Smooth muscle cell (in vitro differentiated cells): ENCODE measurements at regions not wholly inside any gene's neighbourhood (a gene's known extent, or its start where the extent isn't known, plus 50 kb on each side); places are given as distances from the start of the nearest gene placed in this dataset.

Source experiments
- DNase-seq: peaks from one replicate; lab custom pipeline; 2025; ENCODE audit not compliant: unreplicated experiment; lab: John Stamatoyannopoulos, UW
- H2AFZ ChIP-seq: fragments of 200-600 bp; sonication (generic); 2 replicates; pipeline ENCODE4 v1.6.0; 2016; ENCODE audit warnings: antibody characterized with exemption, low read depth, mild to moderate bottlenecking
- H3F3A ChIP-seq: fragments of 200-600 bp; sonication (generic); 2 replicates; pipeline ENCODE4 v1.6.0; 2017; ENCODE audit warnings: antibody characterized with exemption, low read depth
- H3K27ac ChIP-seq: fragments of 200-600 bp; sonication (generic); 2 replicates; pipeline ENCODE4 v1.5.1; 2016; ENCODE audit warnings: low read depth, mild to moderate bottlenecking
- H3K27me3 ChIP-seq: fragments of 200-600 bp; sonication (generic); 2 replicates; pipeline ENCODE4 v1.6.1; 2016; ENCODE audit warnings: low read depth, mild to moderate bottlenecking
- H3K36me3 ChIP-seq: fragments of 200-600 bp; sonication (generic); 2 replicates; pipeline ENCODE4 v1.5.1; 2016; ENCODE audit warnings: low read depth
- H3K4me1 ChIP-seq: fragments of 200-600 bp; sonication (generic); 2 replicates; pipeline ENCODE4 v1.5.1; 2016; ENCODE audit warnings: low read depth
- H3K4me2 ChIP-seq: fragments of 200-600 bp; sonication (generic); 2 replicates; pipeline ENCODE4 v1.6.0; 2016; ENCODE audit warnings: mild to moderate bottlenecking
- H3K4me3 ChIP-seq: fragments of 200-600 bp; sonication (generic); 2 replicates; pipeline ENCODE4 v1.5.1; 2016; ENCODE audit warnings: mild to moderate bottlenecking
- H3K79me2 ChIP-seq: fragments of 200-600 bp; sonication (generic); 2 replicates; pipeline ENCODE4 v1.6.0; 2016; ENCODE audit warnings: low read depth, mild to moderate bottlenecking
- H3K9ac ChIP-seq: fragments of 200-600 bp; sonication (generic); 2 replicates; pipeline ENCODE4 v1.6.0; 2016; ENCODE audit warnings: low read depth
- H3K9me3 ChIP-seq: fragments of 200-600 bp; sonication (generic); replicated peaks from 2 replicates; pipeline ENCODE4 v1.5.1; 2016; ENCODE audit warnings: low read depth
- H4K20me1 ChIP-seq: fragments of 200-600 bp; sonication (generic); 2 replicates; pipeline ENCODE4 v1.6.0; 2016; ENCODE audit warnings: low read depth
- CTCF ChIP-seq: fragments of 200-600 bp; sonication (generic); IDR thresholded peaks from 2 replicates; pipeline ENCODE4 v1.5.1; 2017; ENCODE audit warnings: borderline replicate concordance, mild to moderate bottlenecking, antibody characterized with exemption; ENCODE audit not compliant: insufficient read depth, poor library complexity, severe bottlenecking
- WGBS: methylation state at CpG from one replicate; pipeline ENCODE4 v1.1.7; 2016; ENCODE audit warnings: low lambda C conversion rate; 5-methylcytosine and 5-hydroxymethylcytosine counted together

- Histone ChIP-seq H3K4me2 (no peak overlapping the region), H3K9ac (no peak overlapping the region), H3K27me3 (no peaks in the 10 kb centered on the region), H3K4me1 (no peaks in the 10 kb centered on the region), H3K9me3 (no peaks in the 10 kb centered on the region), H4K20me1 (no peaks in the 10 kb centered on the region), H3F3A (no peaks in the 10 kb centered on the region), H3K4me3 (no peak overlapping the region), H3K79me2 (no peaks in the 10 kb centered on the region), H3K27ac (no peak overlapping the region), H2AFZ (no peak overlapping the region), H3K36me3 (no peaks in the 10 kb centered on the region)
- no peak for TF ChIP-seq CTCF
- DNase-seq, result no peak
- WGBS, result 97% methylated on average over 7 of the region's 7 CpGs
Measured at GRCh38 chr5:8208307-8208706, 339.4 kb downstream of the MTRR start.

- Histone ChIP-seq H3K27ac (no peak overlapping the region), H3F3A (no peaks in the 10 kb centered on the region), H3K9me3 (no peaks in the 10 kb centered on the region), H3K79me2 (no peaks in the 10 kb centered on the region), H3K4me3 (no peak overlapping the region), H3K36me3 (no peaks in the 10 kb centered on the region), H3K4me1 (no peaks in the 10 kb centered on the region), H4K20me1 (no peaks in the 10 kb centered on the region), H3K9ac (no peak overlapping the region), H3K27me3 (no peaks in the 10 kb centered on the region), H2AFZ (no peak overlapping the region), H3K4me2 (no peak overlapping the region)
- WGBS, result 72% methylated on average over 5 of the region's 5 CpGs
- TF ChIP-seq CTCF, result no peak
- DNase-seq, result no peak
Measured at GRCh38 chr5:8209500-8209899, 340.6 kb downstream of the MTRR start.

- Histone ChIP-seq H3K4me2 (no peak overlapping the region), H3K27ac (no peak overlapping the region), H3K27me3 (no peaks in the 10 kb centered on the region), H3K4me3 (no peak overlapping the region), H3K79me2 (no peaks in the 10 kb centered on the region), H3K9me3 (no peaks in the 10 kb centered on the region), H3F3A (no peaks in the 10 kb centered on the region), H2AFZ (no peak overlapping the region), H3K9ac (no peak overlapping the region), H4K20me1 (no peaks in the 10 kb centered on the region), H3K36me3 (no peaks in the 10 kb centered on the region), H3K4me1 (no peaks in the 10 kb centered on the region)
- TF ChIP-seq CTCF, result no peak
- no peak for DNase-seq
- WGBS, result 50% methylated on average over 7 of the region's 7 CpGs
Measured at GRCh38 chr5:8213701-8214240, 344.8 kb downstream of the MTRR start.

GRCh38 chr5:8216921-8217320 lies 348.0 kb downstream of the MTRR start:
- H4K20me1 ChIP-seq, result no peaks in the 10 kb centered on the region
- no peaks in the 10 kb centered on the region for H3K9me3 ChIP-seq
- WGBS, result 88% methylated on average over 20 of the region's 20 CpGs
- TF ChIP-seq CTCF, result no peak
- H2AFZ ChIP-seq, result no peak overlapping the region
- no peak overlapping the region for H3K9ac ChIP-seq
- no peak overlapping the region for H3K27ac ChIP-seq
- no peaks in the 10 kb centered on the region for H3K27me3 ChIP-seq
- no peaks in the 10 kb centered on the region for H3K36me3 ChIP-seq
- H3K4me3 ChIP-seq, result no peak overlapping the region
- H3F3A ChIP-seq, result no peaks in the 10 kb centered on the region
- no peaks in the 10 kb centered on the region for H3K79me2 ChIP-seq
- H3K4me2 ChIP-seq, result no peak overlapping the region
- DNase-seq, result no peak
- H3K4me1 ChIP-seq, result no peaks in the 10 kb centered on the region
